ENCODE measurements at regions not wholly inside any gene's neighbourhood (a gene's known extent, or its start where the extent isn't known, plus 50 kb on each side); places are given as distances from the start of the nearest gene placed in this dataset.

- Histone ChIP-seq H3K36me3 (ENCODE audit: control insufficient read depth, low read length) (no peaks in the 10 kb centered on the region), H3K9me3 (ENCODE audit: control insufficient read depth, insufficient read depth, low read length) (no peaks in the 10 kb centered on the region), H3K9me2 (replicated peaks; ENCODE audit: control insufficient read depth, low read length) (no peaks in the 10 kb centered on the region), H3K4me1 (ENCODE audit: control insufficient read depth, low read length) (no peaks in the 10 kb centered on the region), H3K79me2 (ENCODE audit: control insufficient read depth, low read length) (no peaks in the 10 kb centered on the region), H3K4me2 (ENCODE audit: low read length) (no peak overlapping the region), H3F3A (ENCODE audit: control insufficient read depth, insufficient read depth) (no peaks in the 10 kb centered on the region), H4K20me1 (ENCODE audit: control insufficient read depth, insufficient read depth, low read depth, low read length) (no peaks in the 10 kb centered on the region), H3K4me3 (ENCODE audit: low read length) (no peak overlapping the region), H3K27ac (ENCODE audit: low read depth, low read length) (no peak overlapping the region), H3K27me3 (ENCODE audit: control insufficient read depth, low read length) (no peaks in the 10 kb centered on the region)
- no peak for TF ChIP-seq CTCF (IDR thresholded peaks at IDR 0.05; ENCODE audit: low read depth, low read length, poor library complexity, severe bottlenecking)
- no peak for TF ChIP-seq EZH2phosphoT487 (IDR thresholded peaks at IDR 0.05; ENCODE audit: borderline replicate concordance, low read length)
Observed at GRCh38 chr6:105952326-105952725, 133.8 kb upstream of the PRDM1 start.

GRCh38 chr6:105951322-105951721 is 134.8 kb upstream of the PRDM1 start:
- Histone ChIP-seq H3K9me3 (ENCODE audit: control insufficient read depth, insufficient read depth, low read length) (no peaks in the 10 kb centered on the region), H3F3A (ENCODE audit: control insufficient read depth, insufficient read depth) (no peaks in the 10 kb centered on the region), H3K4me3 (ENCODE audit: low read length) (no peak overlapping the region), H3K9me2 (replicated peaks; ENCODE audit: control insufficient read depth, low read length) (no peaks in the 10 kb centered on the region), H4K20me1 (ENCODE audit: control insufficient read depth, insufficient read depth, low read depth, low read length) (no peaks in the 10 kb centered on the region), H3K79me2 (ENCODE audit: control insufficient read depth, low read length) (no peaks in the 10 kb centered on the region), H3K4me1 (ENCODE audit: control insufficient read depth, low read length) (no peaks in the 10 kb centered on the region), H3K27ac (ENCODE audit: low read depth, low read length) (no peak overlapping the region), H3K4me2 (ENCODE audit: low read length) (no peak overlapping the region), H3K36me3 (ENCODE audit: control insufficient read depth, low read length) (no peaks in the 10 kb centered on the region), H3K27me3 (ENCODE audit: control insufficient read depth, low read length) (no peaks in the 10 kb centered on the region)
- no peak for TF ChIP-seq EZH2phosphoT487 (IDR thresholded peaks at IDR 0.05; ENCODE audit: borderline replicate concordance, low read length)
- TF ChIP-seq CTCF (IDR thresholded peaks at IDR 0.05; ENCODE audit: low read depth, low read length, poor library complexity, severe bottlenecking) = no peak

- H3K79me2 ChIP-seq (ENCODE audit: control insufficient read depth, low read length) = no peaks in the 10 kb centered on the region
- no peaks in the 10 kb centered on the region for H3K9me2 ChIP-seq (replicated peaks; ENCODE audit: control insufficient read depth, low read length)
- H3K36me3 ChIP-seq (ENCODE audit: control insufficient read depth, low read length) = no peaks in the 10 kb centered on the region
- TF ChIP-seq EZH2phosphoT487 (IDR thresholded peaks at IDR 0.05; ENCODE audit: borderline replicate concordance, low read length) = no peak
- no peak for TF ChIP-seq CTCF (IDR thresholded peaks at IDR 0.05; ENCODE audit: low read depth, low read length, poor library complexity, severe bottlenecking)
- H3K4me3 ChIP-seq (ENCODE audit: low read length) = no peak overlapping the region
- H3K27me3 ChIP-seq (ENCODE audit: control insufficient read depth, low read length) = no peaks in the 10 kb centered on the region
- H3K4me1 ChIP-seq (ENCODE audit: control insufficient read depth, low read length) = no peaks in the 10 kb centered on the region
- no peak overlapping the region for H3K27ac ChIP-seq (ENCODE audit: low read depth, low read length)
- no peak overlapping the region for H3K4me2 ChIP-seq (ENCODE audit: low read length)
- no peaks in the 10 kb centered on the region for H4K20me1 ChIP-seq (ENCODE audit: control insufficient read depth, insufficient read depth, low read depth, low read length)
- no peaks in the 10 kb centered on the region for H3K9me3 ChIP-seq (ENCODE audit: control insufficient read depth, insufficient read depth, low read length)
- no peaks in the 10 kb centered on the region for H3F3A ChIP-seq (ENCODE audit: control insufficient read depth, insufficient read depth)
Observed at GRCh38 chr6:105949869-105950268, 136.3 kb upstream of the PRDM1 start.

- H3K36me3 ChIP-seq (ENCODE audit: control insufficient read depth, low read length) = no peaks in the 10 kb centered on the region
- no peak overlapping the region for H3K4me3 ChIP-seq (ENCODE audit: low read length)
- no peaks in the 10 kb centered on the region for H3K4me1 ChIP-seq (ENCODE audit: control insufficient read depth, low read length)
- no peak overlapping the region for H3K27ac ChIP-seq (ENCODE audit: low read depth, low read length)
- no peak overlapping the region for H3K4me2 ChIP-seq (ENCODE audit: low read length)
- peaks cover 13% of the 10 kb centered on the region for H3K27me3 ChIP-seq (ENCODE audit: control insufficient read depth, low read length)
- no peaks in the 10 kb centered on the region for H3K79me2 ChIP-seq (ENCODE audit: control insufficient read depth, low read length)
- TF ChIP-seq EZH2phosphoT487 (IDR thresholded peaks at IDR 0.05; ENCODE audit: borderline replicate concordance, low read length) (no peak), CTCF (IDR thresholded peaks at IDR 0.05; ENCODE audit: low read depth, low read length, poor library complexity, severe bottlenecking) (no peak)
- H3F3A ChIP-seq (ENCODE audit: control insufficient read depth, insufficient read depth) = no peaks in the 10 kb centered on the region
- no peaks in the 10 kb centered on the region for H4K20me1 ChIP-seq (ENCODE audit: control insufficient read depth, insufficient read depth, low read depth, low read length)
- no peaks in the 10 kb centered on the region for H3K9me3 ChIP-seq (ENCODE audit: control insufficient read depth, insufficient read depth, low read length)
- no peaks in the 10 kb centered on the region for H3K9me2 ChIP-seq (replicated peaks; ENCODE audit: control insufficient read depth, low read length)
Observed at GRCh38 chr6:105943514-105943913, 142.6 kb upstream of the PRDM1 start.

Data from DOHH2 (cell line).